LNCaP clone FGC (cell line): ENCODE measurements at regions not wholly inside any gene's neighbourhood (a gene's known extent, or its start where the extent isn't known, plus 50 kb on each side); places are given as distances from the start of the nearest gene placed in this dataset.

Source experiments
- DNase-seq: peaks from one replicate; pipeline ENCODE4 v3.0.0-alpha.2; 2011; ENCODE audit warnings: low read depth
- H3K4me3 ChIP-seq: 2 replicates; pipeline ENCODE4 v1.5.1; 2011; ENCODE audit warnings: mild to moderate bottlenecking, low read depth, low read length, control low read depth
- TF ChIP-seq, protein P1 (sequence below): IDR thresholded peaks from 2 replicates; pipeline ENCODE4 v1.5.1; 2012; ENCODE audit warnings: mild to moderate bottlenecking; ENCODE audit not compliant: control insufficient read depth, insufficient read depth; ENCODE audit errors: extremely low read depth

DNA sequence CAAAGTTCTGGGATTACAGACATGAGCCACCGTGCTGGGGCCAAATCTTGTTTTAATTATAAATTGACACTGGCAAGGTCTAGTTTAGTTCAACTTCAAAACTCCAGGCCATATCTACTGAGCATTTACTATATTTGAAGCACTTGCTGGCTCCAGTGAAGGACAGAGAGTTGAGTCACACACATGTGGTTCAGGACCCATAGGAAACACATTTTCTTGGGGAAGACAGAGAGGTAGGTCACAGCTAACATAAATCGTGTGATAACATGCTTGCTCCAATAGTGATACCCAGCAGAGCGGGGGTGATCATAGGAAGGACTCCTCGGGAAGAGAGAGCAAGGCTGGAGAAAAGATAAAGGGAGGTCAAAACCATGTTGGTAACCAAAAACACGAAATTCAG lies 170.6 kb upstream of the TSC22D1 start:
- H3K4me3 ChIP-seq, result no peak overlapping the region
- no peak for DNase-seq
- TF ChIP-seq, protein P1, sequence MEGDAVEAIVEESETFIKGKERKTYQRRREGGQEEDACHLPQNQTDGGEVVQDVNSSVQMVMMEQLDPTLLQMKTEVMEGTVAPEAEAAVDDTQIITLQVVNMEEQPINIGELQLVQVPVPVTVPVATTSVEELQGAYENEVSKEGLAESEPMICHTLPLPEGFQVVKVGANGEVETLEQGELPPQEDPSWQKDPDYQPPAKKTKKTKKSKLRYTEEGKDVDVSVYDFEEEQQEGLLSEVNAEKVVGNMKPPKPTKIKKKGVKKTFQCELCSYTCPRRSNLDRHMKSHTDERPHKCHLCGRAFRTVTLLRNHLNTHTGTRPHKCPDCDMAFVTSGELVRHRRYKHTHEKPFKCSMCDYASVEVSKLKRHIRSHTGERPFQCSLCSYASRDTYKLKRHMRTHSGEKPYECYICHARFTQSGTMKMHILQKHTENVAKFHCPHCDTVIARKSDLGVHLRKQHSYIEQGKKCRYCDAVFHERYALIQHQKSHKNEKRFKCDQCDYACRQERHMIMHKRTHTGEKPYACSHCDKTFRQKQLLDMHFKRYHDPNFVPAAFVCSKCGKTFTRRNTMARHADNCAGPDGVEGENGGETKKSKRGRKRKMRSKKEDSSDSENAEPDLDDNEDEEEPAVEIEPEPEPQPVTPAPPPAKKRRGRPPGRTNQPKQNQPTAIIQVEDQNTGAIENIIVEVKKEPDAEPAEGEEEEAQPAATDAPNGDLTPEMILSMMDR, result no peak

DNA sequence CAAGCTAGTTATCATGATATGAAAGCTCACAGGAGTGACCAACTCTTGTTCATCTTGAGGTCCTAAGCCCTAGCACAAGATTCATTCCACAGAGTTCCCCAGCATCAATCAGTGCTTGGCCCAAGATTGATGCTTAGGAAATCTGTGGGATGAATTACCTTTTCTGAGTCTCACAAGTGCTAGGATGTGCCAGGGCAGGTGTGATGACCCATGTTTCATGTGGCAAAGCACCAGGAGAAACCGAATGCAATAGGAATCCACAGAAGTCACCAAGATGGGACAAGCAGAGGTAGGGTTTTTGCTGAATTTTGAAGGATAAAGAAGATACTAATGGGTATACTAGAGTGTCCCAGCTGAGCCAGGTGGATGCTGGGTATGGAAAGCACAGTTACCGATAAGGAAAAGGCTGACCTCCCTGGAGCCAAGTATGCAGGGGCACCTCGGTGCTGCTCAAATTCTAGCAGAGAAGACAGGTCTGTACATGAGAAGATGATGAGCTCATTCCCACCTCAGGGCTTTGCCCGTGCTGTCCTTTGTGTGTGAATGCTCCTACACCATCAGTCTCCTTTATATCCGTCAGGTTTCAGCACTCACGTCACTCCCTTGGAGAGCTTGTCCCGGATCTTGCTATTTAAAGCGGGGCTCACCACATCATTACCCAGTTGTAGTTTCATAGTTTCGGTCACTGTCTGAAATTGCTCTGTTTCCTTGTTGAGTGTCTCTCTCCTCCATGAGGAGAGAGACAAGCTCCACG lies 168.9 kb upstream of the TSC22D1 start:
- TF ChIP-seq, protein P1, result no peak
- H3K4me3 ChIP-seq, result no peak overlapping the region
- no peak for DNase-seq

DNA sequence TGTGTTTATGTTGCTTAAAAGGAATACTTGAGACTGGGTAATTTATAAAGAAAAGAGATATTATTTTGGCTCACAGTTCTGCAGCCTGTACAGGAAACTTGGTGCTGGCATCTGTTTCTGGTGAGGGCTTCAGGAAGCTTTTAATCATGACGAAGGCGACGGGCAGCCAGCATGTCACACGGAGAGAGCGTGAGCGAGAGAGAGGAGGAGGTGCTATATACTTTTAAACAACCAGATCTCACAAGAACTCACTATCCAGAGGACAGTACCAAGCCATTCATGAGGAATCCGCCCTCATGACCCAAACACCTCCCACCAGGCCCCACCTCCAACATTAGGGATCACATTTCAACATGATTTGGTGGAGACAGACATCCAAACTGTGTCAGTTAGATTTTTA lies 163.4 kb upstream of the TSC22D1 start:
- TF ChIP-seq, protein P1, result no peak
- DNase-seq, result no peak
- H3K4me3 ChIP-seq, result no peak overlapping the region

- no peak overlapping the region for H3K4me3 ChIP-seq
- TF ChIP-seq, protein P1, result no peak
Measured at GRCh38 chr13:44739120-44739519, 163.0 kb upstream of the TSC22D1 start.

GRCh38 chr13:44738463-44738862 lies 162.3 kb upstream of the TSC22D1 start:
- TF ChIP-seq, protein P1, result no peak
- DNase-seq, result no peak
- H3K4me3 ChIP-seq, result no peak overlapping the region

More at GRCh38 chr13:44739120-44739519, 163.0 kb upstream of the TSC22D1 start:
- no peak for DNase-seq

GRCh38 chr13:44735806-44736205 lies 159.7 kb upstream of the TSC22D1 start:
- TF ChIP-seq, protein P1, result no peak

GRCh38 chr13:44734201-44734707 lies 158.1 kb upstream of the TSC22D1 start:
- no peak for DNase-seq
- no peak overlapping the region for H3K4me3 ChIP-seq
- TF ChIP-seq, protein P1, result no peak

More at GRCh38 chr13:44735806-44736205, 159.7 kb upstream of the TSC22D1 start:
- H3K4me3 ChIP-seq, result no peak overlapping the region
- DNase-seq, result no peak
